Testis (tissue), 2 donors: ENCODE measurements at regions not wholly inside any gene's neighbourhood (a gene's known extent, or its start where the extent isn't known, plus 50 kb on each side); places are given as distances from the start of the nearest gene placed in this dataset.

Source experiments
- POLR2A ChIP-seq: fragments of 450-650 bp; IDR thresholded peaks from one replicate; pipeline ENCODE4 v1.6.1; 2017; ENCODE audit warnings: antibody characterized with exemption, mild to moderate bottlenecking, moderate library complexity
- TF ChIP-seq, protein P1 (sequence below), 3 experiments: fragments of 450-650 bp in 2 of 3; fragments of 200-600 bp in 1 of 3; sonication (generic) in 1 of 3; IDR thresholded peaks; one replicate each; pipeline ENCODE4 v1.5.1; 2016 to 2019; ENCODE audit warnings: antibody characterized with exemption in 3 of 3, mild to moderate bottlenecking in 2 of 3, moderate library complexity in 1 of 3

- TF ChIP-seq, protein P1, sequence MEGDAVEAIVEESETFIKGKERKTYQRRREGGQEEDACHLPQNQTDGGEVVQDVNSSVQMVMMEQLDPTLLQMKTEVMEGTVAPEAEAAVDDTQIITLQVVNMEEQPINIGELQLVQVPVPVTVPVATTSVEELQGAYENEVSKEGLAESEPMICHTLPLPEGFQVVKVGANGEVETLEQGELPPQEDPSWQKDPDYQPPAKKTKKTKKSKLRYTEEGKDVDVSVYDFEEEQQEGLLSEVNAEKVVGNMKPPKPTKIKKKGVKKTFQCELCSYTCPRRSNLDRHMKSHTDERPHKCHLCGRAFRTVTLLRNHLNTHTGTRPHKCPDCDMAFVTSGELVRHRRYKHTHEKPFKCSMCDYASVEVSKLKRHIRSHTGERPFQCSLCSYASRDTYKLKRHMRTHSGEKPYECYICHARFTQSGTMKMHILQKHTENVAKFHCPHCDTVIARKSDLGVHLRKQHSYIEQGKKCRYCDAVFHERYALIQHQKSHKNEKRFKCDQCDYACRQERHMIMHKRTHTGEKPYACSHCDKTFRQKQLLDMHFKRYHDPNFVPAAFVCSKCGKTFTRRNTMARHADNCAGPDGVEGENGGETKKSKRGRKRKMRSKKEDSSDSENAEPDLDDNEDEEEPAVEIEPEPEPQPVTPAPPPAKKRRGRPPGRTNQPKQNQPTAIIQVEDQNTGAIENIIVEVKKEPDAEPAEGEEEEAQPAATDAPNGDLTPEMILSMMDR (IDR thresholded peaks at IDR 0.05), result no peak
- TF ChIP-seq POLR2A, result no peak
These were observed 487.1 kb upstream of the C1orf87 start for GRCh38 chr1:60560701-60561100.
